HG03460 (cell line): ENCODE measurements at regions not wholly inside any gene's neighbourhood (a gene's known extent, or its start where the extent isn't known, plus 50 kb on each side); places are given as distances from the start of the nearest gene placed in this dataset.
"Not testable (repeated sequence)": the region's sequence is repeated elsewhere in the genome, so short reads cannot be mapped to it uniquely, and the experiment has no call there.

ENCODE experiments used
- ATAC-seq: cut with Tn5 transposase; IDR thresholded peaks from one replicate; pipeline ENCODE4 v1.9.1; 2021; ENCODE audit not compliant: unreplicated experiment

DNA sequence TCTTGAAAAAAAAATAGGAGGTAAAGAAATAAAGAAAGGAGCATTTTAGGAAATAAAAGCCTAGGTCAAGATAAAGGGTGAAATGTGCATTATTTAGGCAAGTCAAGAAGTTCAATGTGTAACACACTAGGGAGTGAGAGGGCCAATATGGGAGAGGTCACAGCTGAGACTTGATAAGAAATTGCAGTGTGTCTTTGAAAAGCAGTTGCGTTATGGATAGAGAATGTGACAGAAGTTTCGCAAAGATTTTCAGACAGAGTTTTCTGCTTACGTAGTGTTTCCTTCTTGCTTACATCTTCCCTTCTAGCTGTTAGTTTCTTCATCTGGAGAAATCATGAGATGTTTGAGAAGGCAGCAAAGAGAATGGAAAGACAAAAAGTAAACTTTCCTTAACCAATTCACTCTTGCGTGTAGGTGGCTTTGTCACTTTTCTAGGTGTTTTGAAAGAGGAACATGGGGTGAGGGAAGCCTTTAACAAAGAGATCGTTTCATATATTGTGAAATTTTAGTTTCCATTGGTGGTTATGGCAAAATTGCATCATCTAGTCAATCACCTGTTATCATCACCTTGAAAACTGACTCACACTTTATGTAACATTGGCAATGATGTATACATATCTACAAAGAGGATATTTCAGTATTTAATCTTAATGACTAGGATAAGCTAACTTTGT, 975.5 kb downstream of the OLFM4 start:
- ATAC-seq: no peak

DNA sequence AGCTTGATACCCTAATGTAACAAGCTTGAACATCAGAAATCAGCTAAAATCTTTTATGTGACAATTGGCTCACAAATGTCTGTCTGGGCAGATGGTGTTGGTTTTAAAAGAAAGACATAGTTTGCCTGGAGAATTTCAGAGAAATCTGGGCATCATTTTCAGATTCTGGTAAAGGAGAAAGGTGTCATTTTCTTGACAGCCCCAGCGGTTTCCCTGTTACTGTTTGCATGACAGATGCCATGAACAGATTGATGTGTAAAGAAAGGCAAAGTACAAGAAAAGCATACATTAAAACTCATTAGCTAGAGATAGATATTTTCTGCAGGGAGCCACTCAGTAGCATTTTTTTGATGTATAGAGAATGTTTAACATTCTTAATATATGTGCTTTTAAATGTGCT, 987.9 kb downstream of the OLFM4 start:
- no peak for ATAC-seq

DNA sequence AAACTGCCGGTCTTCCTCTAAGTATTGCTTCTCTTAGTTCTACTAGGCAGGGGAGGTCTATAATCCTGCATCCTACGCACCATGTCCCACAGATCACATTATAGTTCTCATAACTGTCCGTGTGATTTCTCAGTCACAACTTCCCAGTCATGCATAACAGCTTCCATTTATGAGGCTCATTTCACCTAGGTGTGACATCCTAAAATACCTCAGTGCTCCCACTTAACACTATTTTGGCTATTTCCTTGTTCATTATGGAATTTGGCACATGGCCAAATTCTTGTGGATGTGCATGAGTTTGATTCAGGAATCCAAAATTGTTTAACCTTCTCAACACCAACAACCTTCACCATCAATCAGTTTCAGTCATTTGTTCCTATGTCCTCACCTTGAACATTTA, 989.9 kb downstream of the OLFM4 start:
- ATAC-seq: no peak

DNA sequence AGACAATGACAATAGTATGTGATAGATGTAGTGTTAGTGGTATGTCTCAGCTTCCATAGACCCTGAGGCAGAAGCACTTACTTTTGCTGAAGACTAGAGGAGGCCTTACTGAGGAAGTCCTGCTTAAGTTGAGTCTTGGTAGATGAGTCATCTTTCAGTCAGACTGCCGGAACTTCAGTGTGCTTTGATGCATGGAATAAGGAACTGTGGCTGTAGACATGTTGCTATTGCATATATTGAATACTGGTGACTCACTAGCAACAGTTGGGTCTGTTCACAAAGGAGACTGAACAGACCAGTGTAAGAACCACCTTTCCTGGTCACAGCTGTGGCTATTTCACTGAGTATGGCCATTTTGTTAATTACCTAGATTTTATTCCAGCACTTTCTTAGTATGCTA, 1000.6 kb downstream of the OLFM4 start:
- peak; percentile 99 for ATAC-seq

DNA sequence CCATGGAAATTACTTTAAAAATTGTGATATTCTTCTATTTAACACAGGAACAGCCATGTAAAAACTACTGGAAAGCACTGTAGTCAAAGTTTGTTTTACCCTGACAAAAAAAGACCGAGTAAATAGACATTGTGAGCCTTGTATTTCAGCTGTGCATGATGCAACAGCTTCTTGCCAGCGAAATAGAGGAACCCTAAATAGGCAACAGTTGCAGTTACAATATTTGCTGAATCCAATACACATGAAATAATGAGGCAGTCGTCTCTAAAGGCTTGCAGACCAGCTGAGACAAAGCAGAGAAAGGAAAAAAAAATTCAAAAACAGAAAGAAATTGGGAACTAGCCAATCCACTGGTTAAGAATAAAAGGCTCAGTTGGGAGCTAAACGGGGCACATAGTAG, 1001.1 kb downstream of the OLFM4 start:
- no peak for ATAC-seq

DNA sequence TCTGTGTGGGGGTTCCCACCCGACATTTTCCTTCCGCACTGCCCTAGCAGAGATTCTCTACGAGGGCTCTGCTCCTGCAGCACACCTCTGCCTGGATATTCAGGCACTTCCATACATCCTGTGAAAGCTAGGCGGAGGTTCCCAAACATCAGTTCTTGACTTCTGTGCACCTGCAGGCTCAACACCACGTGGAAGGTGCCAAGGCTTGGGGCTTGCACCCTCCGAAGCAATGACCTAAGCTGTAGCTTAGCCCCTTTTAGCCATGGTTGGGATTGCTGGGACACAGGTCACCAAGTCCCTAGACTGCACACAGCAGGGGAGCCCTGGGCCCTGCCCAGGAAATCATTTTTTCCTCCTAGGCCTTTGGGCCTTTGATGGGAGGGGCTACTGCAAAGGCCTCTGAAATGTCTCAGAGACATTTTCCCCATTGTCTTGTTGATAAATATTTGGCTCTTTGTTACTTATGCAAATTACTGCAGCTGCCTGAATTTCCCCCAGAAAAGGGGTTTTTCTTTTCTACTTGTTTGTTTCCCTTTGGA, 1004.8 kb downstream of the OLFM4 start:
- ATAC-seq: no peak

DNA sequence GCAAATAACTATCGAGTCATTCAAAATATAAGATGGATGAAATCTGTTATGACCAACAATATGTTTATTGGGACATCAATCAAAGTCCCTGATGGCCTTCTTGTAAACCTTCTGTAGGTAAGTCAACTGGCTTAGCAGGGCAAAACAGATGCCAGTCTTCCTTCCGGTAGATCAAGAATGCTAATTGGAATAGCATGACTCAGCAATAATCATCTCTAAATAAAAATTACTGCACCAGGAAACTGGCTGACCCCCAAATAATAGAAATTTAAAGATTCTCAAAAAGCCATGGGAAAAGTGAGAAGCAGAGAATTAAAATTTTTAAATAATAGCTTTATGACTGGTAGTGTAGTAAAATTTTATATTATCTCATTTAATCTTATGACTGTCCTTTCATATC, 1005.4 kb downstream of the OLFM4 start:
- ATAC-seq: no peak

DNA sequence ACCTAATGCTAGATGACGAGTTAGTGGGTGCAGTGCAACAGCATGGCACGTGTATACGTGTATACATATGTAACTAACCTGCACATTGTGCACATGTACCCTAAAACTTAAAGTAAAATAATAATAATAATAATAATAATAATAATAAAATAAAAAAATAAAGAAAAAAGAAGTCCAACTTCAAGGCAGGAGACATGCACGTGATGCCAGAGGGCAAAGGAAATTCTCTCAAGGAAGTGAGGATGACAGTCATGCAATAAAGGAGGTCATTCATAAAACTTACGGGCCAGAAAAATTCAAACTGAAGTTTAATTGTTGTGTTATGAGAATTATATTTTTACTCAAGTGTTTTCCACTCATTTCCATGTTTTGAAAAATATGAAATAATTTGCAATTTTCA, 1028.8 kb downstream of the OLFM4 start:
- not testable (repeated sequence) for ATAC-seq

DNA sequence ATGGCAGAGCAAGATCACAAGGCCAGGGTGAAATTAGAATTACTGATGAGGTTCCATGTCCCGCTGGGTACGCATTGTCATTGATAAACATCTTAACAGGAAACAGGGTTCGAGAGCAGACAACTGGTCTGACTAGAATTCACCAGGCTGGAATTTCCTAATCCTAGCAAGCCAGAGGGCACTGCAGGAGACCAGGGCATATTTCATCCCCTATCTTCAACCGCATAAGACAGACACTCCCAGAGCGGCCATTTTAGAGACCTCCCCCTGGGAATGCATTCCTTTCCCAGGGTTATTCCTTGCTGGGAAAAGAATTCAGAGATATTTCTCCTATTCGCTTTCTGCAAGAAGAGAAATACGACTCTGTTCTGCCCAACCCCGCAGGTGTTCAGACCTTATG, 1041.3 kb downstream of the OLFM4 start:
- ATAC-seq: not testable (repeated sequence)

DNA sequence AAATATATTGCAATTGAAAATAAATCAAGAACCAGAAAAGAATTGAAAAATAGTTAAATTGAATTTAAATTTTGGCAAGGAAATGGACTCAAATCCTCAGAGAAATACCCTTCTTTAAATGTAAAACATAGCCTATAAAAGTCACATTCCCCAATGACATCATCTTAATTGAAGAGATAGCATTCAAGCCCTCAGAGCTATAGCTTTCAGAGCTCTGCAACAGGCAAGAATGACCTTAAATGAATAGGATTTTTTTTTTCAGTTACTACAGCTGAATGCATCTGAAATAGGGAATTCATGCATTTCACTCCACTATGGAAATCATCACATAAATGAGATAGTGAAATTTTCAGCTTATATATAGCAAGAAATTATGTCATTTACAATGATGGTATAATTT, 1049.0 kb downstream of the OLFM4 start:
- ATAC-seq: no peak

DNA sequence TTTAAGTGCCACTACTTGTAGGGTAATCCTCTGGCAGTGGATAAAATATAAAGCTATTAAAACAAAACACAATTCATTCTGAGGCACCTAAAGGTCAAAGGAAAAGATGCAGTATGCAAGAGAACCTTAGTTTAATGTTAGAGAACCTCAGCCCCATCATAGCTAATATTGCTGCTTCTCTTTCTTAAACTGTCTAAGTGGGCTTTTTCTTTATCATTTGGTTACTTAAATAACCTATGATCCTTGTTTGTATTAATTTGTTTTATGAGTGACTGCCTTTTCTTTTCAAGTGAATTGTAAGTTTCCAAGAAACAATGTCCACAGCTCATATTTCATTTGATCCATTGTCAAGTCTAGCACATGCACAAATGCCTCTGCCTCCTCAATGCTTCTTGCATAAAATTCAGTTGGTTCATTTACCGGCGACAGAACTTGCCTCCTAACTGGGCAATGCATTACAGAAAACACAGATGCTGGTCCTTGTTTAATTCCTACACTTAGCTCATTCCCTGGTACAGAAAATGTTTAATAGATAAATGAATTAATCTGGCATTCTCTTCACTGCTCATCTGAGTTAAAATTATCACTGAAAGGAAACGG, 1049.8 kb downstream of the OLFM4 start:
- ATAC-seq: no peak

DNA sequence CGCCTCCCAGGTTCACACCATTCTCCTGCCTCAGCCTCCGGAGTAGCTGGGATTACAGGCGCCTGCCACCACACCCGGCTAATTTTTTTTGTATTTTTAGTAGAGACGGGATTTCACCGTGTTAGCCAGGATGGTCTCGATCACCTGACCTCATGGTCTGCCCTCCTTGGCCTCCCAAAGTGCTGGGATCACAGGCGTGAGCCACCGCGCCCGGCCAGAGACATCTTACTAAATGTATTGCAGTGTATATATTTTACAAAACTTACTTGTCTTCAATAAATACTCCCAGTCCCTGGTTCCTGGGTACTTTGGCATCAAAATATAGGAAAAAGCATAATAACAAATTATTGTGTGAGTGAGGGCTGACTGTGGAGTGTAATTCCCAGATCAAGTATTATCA, 1053.7 kb downstream of the OLFM4 start:
- not testable (repeated sequence) for ATAC-seq

DNA sequence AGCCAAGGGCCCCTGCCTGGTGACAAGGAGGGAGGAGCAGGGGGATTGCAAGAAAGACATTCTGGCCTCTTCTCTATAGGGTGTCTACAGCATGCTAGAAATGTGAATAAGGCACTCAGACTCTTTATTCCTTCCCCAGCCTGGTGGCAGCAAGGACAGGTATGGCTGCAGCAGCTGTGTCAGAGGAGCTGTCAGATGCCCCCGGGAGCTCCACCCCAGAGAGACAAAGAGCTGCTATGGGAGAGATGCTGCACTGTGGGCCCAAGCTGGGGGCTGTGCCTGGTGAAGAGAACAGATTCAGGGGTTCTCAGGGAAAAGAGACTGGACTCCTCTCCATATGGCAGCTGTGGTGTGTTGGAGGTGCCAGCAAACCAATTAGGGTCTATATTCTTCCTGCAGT, 1063.3 kb downstream of the OLFM4 start:
- no peak for ATAC-seq

DNA sequence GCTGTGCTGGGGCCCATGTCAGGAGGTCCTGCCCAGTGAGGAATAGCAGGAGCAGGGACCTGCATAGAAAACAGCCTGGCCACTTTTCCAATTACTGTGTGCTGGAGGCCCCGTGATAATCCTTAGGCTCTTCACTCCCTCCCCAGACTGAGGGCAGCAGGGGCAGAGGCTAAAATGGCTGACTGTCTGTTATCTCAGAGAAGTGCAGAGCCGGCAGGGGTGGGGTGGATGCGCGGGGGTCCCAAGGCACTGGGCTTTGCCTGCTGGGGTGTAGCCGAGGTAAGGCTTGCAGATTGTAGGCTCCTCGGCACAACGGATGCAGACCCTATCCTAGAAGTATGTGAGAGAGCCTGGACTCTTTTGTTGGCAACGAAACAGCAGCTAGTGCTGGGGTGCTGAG, 1064.1 kb downstream of the OLFM4 start:
- no peak for ATAC-seq

DNA sequence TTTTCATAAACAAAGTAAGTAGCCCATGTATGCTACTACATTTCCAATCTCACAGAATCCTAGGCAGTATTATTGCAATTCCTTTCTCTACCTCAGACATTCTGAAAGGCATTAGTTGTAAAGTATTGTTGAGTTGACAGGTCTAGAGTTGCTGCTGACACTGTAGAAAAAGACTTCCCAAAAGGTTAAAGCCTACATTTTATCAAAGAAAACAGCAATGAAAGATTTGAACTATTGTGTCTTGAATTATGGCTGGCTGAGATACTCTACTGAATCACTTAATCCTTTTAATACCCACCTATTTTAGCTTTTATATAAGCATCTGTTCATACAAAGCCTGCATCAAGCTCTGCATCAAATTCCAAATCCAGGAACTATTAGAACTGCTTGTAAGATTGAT, 1082.0 kb downstream of the OLFM4 start:
- no peak for ATAC-seq

DNA sequence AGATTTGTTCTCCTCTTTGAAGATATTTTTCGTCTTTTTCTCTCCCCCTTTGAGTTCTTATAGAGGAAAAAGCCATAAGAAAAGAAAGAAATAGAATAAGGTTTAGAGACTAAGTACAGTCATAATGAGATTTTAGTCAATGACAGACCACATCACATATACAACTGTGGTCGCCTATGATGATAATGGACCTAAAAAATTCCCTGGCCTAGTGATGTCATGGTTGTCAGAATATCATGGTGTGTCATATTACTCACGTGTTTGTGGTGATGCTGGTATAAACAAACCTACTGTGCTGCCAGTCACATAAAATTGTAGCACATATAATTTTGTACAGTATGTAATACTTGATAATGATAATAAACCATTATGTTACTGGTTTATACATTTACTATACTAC, 1096.1 kb downstream of the OLFM4 start:
- no peak for ATAC-seq

DNA sequence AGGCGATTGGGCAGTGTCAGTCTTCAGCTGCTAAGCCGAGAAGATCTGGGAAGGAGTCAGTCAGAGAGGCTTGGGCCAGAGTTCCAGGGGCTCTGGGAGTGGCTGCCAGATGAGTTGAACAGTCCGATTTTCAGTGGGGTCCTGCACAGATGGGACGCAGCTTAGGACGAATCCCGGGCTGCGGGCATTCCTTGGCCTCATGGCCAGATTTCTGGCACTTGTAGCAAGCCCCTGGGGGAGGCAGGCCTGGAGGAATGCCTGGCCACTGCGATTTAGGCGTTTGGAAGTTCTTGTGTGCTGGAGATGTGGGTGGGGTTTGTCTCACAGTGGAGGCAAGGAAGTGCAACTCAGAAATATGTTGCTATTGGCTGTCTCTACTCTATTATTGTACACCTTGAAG, 1102.3 kb downstream of the OLFM4 start:
- ATAC-seq: not testable (repeated sequence)

DNA sequence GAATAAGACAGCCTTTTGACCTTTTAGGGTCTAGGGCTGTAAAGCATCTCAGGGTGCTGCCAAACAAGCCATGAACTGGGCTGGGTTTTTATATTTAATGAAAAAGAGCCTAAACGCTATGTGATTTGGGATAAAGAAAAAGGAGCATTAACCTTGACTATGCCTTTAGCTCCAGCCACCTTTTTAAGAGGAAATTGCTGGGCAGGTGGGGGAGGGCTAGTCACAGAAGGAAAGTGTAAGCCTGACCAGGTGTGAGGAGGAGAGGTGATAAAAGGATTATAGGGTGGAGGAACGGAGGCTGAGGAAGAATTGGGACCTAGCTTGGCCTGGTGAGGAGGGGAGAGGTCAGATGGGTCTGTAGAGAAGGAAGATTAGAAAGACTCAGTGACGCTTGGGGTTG, 1102.8 kb downstream of the OLFM4 start:
- not testable (repeated sequence) for ATAC-seq

DNA sequence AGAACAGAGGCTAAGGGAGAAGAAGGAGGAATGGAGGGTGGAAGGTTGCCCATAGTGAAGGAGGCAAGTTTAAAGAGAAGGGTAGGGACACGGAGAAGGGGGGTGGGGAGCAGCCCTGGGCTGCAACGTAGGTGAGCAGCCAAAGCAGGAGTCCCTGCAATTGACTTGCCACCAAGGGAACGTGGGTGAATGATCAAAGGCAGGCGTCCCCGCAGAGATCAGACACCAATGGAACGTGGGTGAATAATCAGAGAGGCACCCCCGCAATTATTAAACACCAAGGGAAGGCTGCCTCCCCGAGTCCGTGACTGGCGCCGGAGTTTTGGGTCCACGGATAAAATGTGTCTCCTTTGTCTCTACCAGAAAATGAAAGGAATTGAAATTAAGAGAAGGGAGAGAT, 1103.5 kb downstream of the OLFM4 start:
- ATAC-seq: not testable (repeated sequence)

DNA sequence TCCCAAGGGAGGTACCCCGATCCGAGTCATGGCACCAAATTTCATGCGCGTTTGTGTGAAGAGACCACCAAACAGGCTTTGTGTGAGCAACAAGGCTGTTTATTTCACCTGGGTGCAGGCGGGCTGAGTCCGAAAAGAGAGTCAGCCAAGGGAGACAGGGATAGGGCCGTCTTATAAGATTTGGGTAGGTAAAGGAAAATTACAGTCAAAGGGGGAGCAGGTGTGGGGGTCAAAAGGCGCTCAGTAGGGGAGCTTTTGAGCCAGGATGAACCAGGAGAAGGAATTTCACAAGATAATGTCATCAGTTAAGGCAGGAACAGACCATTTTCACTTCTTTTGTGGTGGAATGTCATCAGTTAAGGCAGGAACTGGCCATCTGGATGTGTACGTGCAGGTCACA, 1104.1 kb downstream of the OLFM4 start:
- not testable (repeated sequence) for ATAC-seq

DNA sequence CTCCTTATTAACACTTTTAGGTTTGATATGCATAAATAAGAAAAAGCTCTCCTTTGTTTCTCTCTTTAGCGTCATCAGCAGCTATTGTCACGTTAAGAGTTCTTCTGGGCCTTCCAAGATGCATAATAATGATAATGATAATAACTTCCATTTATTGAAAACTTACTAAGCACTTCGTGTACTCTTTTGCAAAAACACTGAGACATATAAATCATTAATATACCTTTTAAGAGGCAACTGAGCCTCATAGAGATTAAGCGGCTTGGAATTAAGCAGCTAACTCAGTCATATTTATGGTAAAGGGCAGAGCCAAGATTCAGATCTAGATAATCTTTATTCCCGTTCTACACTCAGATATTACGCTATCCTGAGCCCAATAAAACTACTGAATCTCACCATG, 1105.1 kb downstream of the OLFM4 start:
- no peak for ATAC-seq

DNA sequence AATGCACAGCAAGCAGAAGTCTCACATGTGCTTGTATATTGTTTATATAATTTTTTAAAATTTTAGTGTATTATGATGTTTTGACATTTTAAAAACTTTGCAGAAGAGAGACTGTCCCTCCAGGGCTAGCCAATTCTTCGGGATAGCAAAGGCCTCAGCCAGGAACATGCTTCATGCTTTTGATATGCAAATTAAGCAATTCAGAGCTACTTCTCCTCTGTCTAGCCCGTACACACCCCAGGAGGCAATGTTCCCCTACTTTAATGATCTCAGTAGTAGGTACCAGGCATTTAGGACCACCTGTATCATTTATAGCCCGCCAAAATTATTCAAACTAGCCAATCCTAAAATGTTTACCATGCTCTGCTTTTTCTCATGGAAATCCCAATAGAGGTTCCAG, 1116.2 kb downstream of the OLFM4 start:
- ATAC-seq: no peak

DNA sequence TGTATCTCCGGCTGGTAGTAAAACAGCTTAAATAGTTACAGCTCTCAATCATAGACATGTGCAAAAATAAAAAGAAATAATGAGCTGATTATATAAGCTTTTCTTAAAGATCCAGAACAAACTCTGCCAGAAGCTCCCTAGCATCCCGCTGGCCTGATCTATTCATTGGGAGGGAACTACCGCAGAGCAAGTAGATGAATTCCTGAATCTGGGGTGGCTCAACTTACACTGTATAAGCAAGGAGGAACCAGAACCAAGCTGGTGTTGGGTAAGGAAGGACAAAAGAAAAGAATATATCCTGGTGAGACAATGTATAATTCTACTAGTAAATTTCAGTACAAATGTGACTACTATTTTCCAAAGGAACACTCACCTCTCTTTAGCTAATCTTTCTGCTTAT, 1122.2 kb downstream of the OLFM4 start:
- ATAC-seq: no peak
